ENCODE measurements at regions not wholly inside any gene's neighbourhood (a gene's known extent, or its start where the extent isn't known, plus 50 kb on each side); places are given as distances from the start of the nearest gene placed in this dataset.

- H3K4me1 ChIP-seq (ENCODE audit: control insufficient read depth in 1 of 2, low read depth in 2 of 2) = no peaks in the 10 kb centered on the region
- no peak for TF ChIP-seq CTCF (IDR thresholded peaks at IDR 0.05)
- H3K27ac ChIP-seq = no peak overlapping the region
- DNase-seq (ENCODE audit: low spot score) (no peak), ATAC-seq (ENCODE audit: insufficient number of reproducible peaks, low FRiP score, low read depth) (no peak)
- no peaks in the 10 kb centered on the region for H3K9me3 ChIP-seq
- no peak overlapping the region for H3K4me3 ChIP-seq
- H3K36me3 ChIP-seq = no peaks in the 10 kb centered on the region
- H3K27me3 ChIP-seq (replicated peaks; ENCODE audit: insufficient read depth) = no peaks in the 10 kb centered on the region
Measured at GRCh38 chr16:26668026-26668425, 398.7 kb upstream of the C16orf82 start.

- no peak for TF ChIP-seq CTCF (IDR thresholded peaks at IDR 0.05)
- no peaks in the 10 kb centered on the region for H3K4me1 ChIP-seq (ENCODE audit: control insufficient read depth in 1 of 2, low read depth in 2 of 2)
- H3K36me3 ChIP-seq = no peaks in the 10 kb centered on the region
- ATAC-seq (ENCODE audit: insufficient number of reproducible peaks, low FRiP score, low read depth) (no peak), DNase-seq (ENCODE audit: low spot score) (no peak)
- no peaks in the 10 kb centered on the region for H3K27me3 ChIP-seq (replicated peaks; ENCODE audit: insufficient read depth)
- no peak overlapping the region for H3K4me3 ChIP-seq
- no peak overlapping the region for H3K27ac ChIP-seq
- no peaks in the 10 kb centered on the region for H3K9me3 ChIP-seq
Measured at GRCh38 chr16:26672206-26672605, 394.5 kb upstream of the C16orf82 start.

- Histone ChIP-seq H3K27ac (no peak overlapping the region), H3K9me3 (no peaks in the 10 kb centered on the region), H3K27me3 (replicated peaks; ENCODE audit: insufficient read depth) (no peaks in the 10 kb centered on the region), H3K4me1 (ENCODE audit: control insufficient read depth in 1 of 2, low read depth in 2 of 2) (no peaks in the 10 kb centered on the region), H3K36me3 (no peaks in the 10 kb centered on the region), H3K4me3 (no peak overlapping the region)
- no peak for DNase-seq (ENCODE audit: low spot score)
- TF ChIP-seq CTCF (IDR thresholded peaks at IDR 0.05) = no peak
- no peak for ATAC-seq (ENCODE audit: insufficient number of reproducible peaks, low FRiP score, low read depth)
Measured at GRCh38 chr16:26673011-26673410, 393.7 kb upstream of the C16orf82 start.

- no peaks in the 10 kb centered on the region for H3K36me3 ChIP-seq
- ATAC-seq (ENCODE audit: insufficient number of reproducible peaks, low FRiP score, low read depth) (no peak), DNase-seq (ENCODE audit: low spot score) (no peak)
- no peak for TF ChIP-seq CTCF (IDR thresholded peaks at IDR 0.05)
- no peaks in the 10 kb centered on the region for H3K4me1 ChIP-seq (ENCODE audit: control insufficient read depth in 1 of 2, low read depth in 2 of 2)
- H3K4me3 ChIP-seq = no peak overlapping the region
- H3K9me3 ChIP-seq = no peaks in the 10 kb centered on the region
- H3K27ac ChIP-seq = no peak overlapping the region
- H3K27me3 ChIP-seq (replicated peaks; ENCODE audit: insufficient read depth) = no peaks in the 10 kb centered on the region
Measured at GRCh38 chr16:26680671-26681070, 386.1 kb upstream of the C16orf82 start.

DNA sequence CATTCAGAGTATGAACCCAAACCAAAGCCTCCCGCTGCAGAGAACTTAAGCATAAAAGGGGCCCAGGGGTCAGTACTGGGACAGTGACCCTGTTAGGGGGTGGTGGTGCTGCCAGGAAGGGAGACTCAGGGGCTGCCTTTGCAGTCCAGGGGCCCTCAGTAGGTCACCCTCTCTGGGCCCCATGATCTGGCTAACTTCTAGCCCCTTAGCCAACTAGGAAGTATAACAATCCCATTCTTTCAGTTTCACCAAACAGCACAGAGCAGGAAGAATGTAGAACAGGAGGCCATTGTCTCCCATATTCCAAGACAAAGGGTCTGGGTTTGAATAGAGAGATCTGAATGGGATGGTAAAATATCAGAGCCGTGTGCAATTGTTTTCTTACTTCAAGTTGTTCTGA is 378.6 kb upstream of the C16orf82 start:
- TF ChIP-seq CTCF (IDR thresholded peaks at IDR 0.05) = no peak
- Histone ChIP-seq H3K36me3 (no peaks in the 10 kb centered on the region), H3K4me1 (ENCODE audit: control insufficient read depth in 1 of 2, low read depth in 2 of 2) (no peaks in the 10 kb centered on the region), H3K4me3 (no peak overlapping the region), H3K27me3 (replicated peaks; ENCODE audit: insufficient read depth) (no peaks in the 10 kb centered on the region), H3K27ac (no peak overlapping the region), H3K9me3 (no peaks in the 10 kb centered on the region)
- no peak for ATAC-seq (ENCODE audit: insufficient number of reproducible peaks, low FRiP score, low read depth)
- DNase-seq (ENCODE audit: low spot score) = no peak
